HepG2 (cell line): ENCODE measurements at regions not wholly inside any gene's neighbourhood (a gene's known extent, or its start where the extent isn't known, plus 50 kb on each side); places are given as distances from the start of the nearest gene placed in this dataset.

ENCODE experiments used
- ATAC-seq: fragments of 200-7000 bp; cut with Tn5 transposase; 3 replicates; pipeline ENCODE4 v1.9.1; 2020; ENCODE audit warnings: mild to moderate bottlenecking, moderate library complexity
- BruUV-seq: library from RNA; stranded (reverse); fragments of 400-500 nt; replicated peaks from 2 replicates; lab custom pipeline; 2021; lab: Mats Ljungman, UMichigan
- CTCF ChIA-PET: fragments of 300-600 bp; formaldehyde crosslinking; extraction: SDS; loops from one replicate; lab custom pipeline; 2021; ENCODE audit warnings: low total read pairs, inconsistent platforms, low intra/inter-chr PET ratio; lab: Yijun Ruan, JAX
- POLR2A ChIA-PET: fragments of 350-600 bp; sonication (Branson Sonifier 250); formaldehyde crosslinking; loops from one replicate; lab custom pipeline; 2020; ENCODE audit warnings: antibody characterized with exemption, inconsistent platforms; lab: Yijun Ruan, JAX
- DNase-seq: peaks from one replicate; pipeline ENCODE4 v3.0.0-alpha.2; 2015; ENCODE audit warnings: low spot score
- FAIRE-seq: peaks from 3 replicates; lab custom pipeline; 2011; peaks lifted over from hg19 to GRCh38; lab: Jason Lieb, UNC
- H2AFZ ChIP-seq: one replicate; pipeline ENCODE4 v1.6.1; 2011; ENCODE audit warnings: low read length, inconsistent platforms
- H3K27ac ChIP-seq: fragments of 300-600 bp; 3 replicates; pipeline ENCODE4 v1.8.0; 2011; ENCODE audit warnings: mixed run types, mild to moderate bottlenecking, mixed read lengths, low read length, inconsistent platforms; ENCODE audit not compliant: insufficient read depth; ENCODE audit errors: extremely low read length
- H3K27me3 ChIP-seq, 2 experiments: fragments of 200-600 bp in 1 of 2; 2 replicates in 1 of 2; 3 replicates in 1 of 2; pipeline versions ENCODE4 v1.6.0 to v1.8.0; 2011; ENCODE audit warnings: low read length in 2 of 2, mild to moderate bottlenecking in 2 of 2, moderate library complexity in 2 of 2, inconsistent platforms in 1 of 2; ENCODE audit not compliant: insufficient read depth in 2 of 2, control insufficient read depth in 1 of 2
- H3K36me3 ChIP-seq, 2 experiments: fragments of 200-600 bp in 1 of 2; replicated peaks in 1 of 2; 2 replicates in 1 of 2; 3 replicates in 1 of 2; pipeline versions ENCODE4 v1.5.1 to v1.8.0; 2011; ENCODE audit warnings: low read length in 2 of 2, inconsistent platforms in 1 of 2; ENCODE audit not compliant: insufficient read depth in 2 of 2, control insufficient read depth in 1 of 2
- H3K4me1 ChIP-seq: 2 replicates; pipeline ENCODE4 v1.5.1; 2012; ENCODE audit warnings: low read length, inconsistent platforms; ENCODE audit not compliant: insufficient read depth
- H3K4me2 ChIP-seq: 2 replicates; pipeline ENCODE4 v1.6.0; 2011; ENCODE audit warnings: low read depth, low read length, inconsistent platforms
- H3K4me3 ChIP-seq, 3 experiments: fragments of 200-600 bp in 1 of 3; sonication (generic), shearing (Covaris generic) in 1 of 3; replicated peaks in 1 of 3; 2 replicates each; pipeline ENCODE4 v1.5.1; 2011 to 2016; ENCODE audit warnings: low read length in 3 of 3, inconsistent platforms in 2 of 3, low read depth in 2 of 3, mild to moderate bottlenecking in 2 of 3, control low read depth in 1 of 3, mixed read lengths in 1 of 3; ENCODE audit not compliant: insufficient read depth in 1 of 3
- H3K79me2 ChIP-seq: one replicate; pipeline ENCODE4 v1.6.1; 2011; ENCODE audit warnings: low read length, inconsistent platforms; ENCODE audit not compliant: insufficient read depth
- H3K9ac ChIP-seq: 2 replicates; pipeline ENCODE4 v1.6.0; 2011; ENCODE audit warnings: mild to moderate bottlenecking, low read depth, low read length, inconsistent platforms; ENCODE audit not compliant: insufficient read depth
- H3K9me3 ChIP-seq: 2 replicates; pipeline ENCODE4 v1.5.1; 2012; ENCODE audit warnings: mild to moderate bottlenecking, low read length
- H4K20me1 ChIP-seq: 2 replicates; pipeline ENCODE4 v1.6.0; 2011; ENCODE audit warnings: inconsistent platforms, mild to moderate bottlenecking, low read length, moderate library complexity; ENCODE audit not compliant: insufficient read depth
- CREM ChIP-seq, 2 experiments: sonication (generic) in 1 of 2; formaldehyde crosslinking in 1 of 2; IDR thresholded peaks; 2 replicates each; pipeline versions ENCODE4 v1.4.0 to v1.6.1; 2016 to 2020; ENCODE audit warnings: antibody characterized with exemption in 1 of 2, mild to moderate bottlenecking in 1 of 2, missing genetic modification reagents in 1 of 2
- ELF1 ChIP-seq: sonication (generic); formaldehyde crosslinking; IDR thresholded peaks from 2 replicates; pipeline ENCODE4 v1.4.0; 2020; ENCODE audit warnings: missing genetic modification reagents
- HNF4A ChIP-seq: sonication (generic); formaldehyde crosslinking; IDR thresholded peaks from 2 replicates; pipeline ENCODE4 v1.4.0; 2020; ENCODE audit warnings: missing genetic modification reagents
- HNF4G ChIP-seq, 2 experiments: sonication (generic) in 1 of 2; formaldehyde crosslinking in 1 of 2; IDR thresholded peaks; 2 replicates each; pipeline versions ENCODE4 v1.4.0 to v1.6.1; 2011 to 2020; ENCODE audit warnings: borderline replicate concordance in 2 of 2, low read depth in 2 of 2, mild to moderate bottlenecking in 2 of 2, low read length in 1 of 2, missing genetic modification reagents in 1 of 2, moderate library complexity in 1 of 2
- HNRNPL ChIP-seq: fragments of 200-400 bp; formaldehyde crosslinking; IDR thresholded peaks from 2 replicates; pipeline ENCODE4 v1.6.1; 2017; ENCODE audit warnings: mild to moderate bottlenecking, low read depth, low read length
- RXRA ChIP-seq: sonication (generic); formaldehyde crosslinking; IDR thresholded peaks from 2 replicates; pipeline ENCODE4 v1.5.1; 2020; ENCODE audit warnings: missing genetic modification reagents
- ZBTB20 ChIP-seq: sonication (generic); formaldehyde crosslinking; IDR thresholded peaks from 2 replicates; pipeline ENCODE4 v1.8.1; 2023; ENCODE audit warnings: missing genetic modification reagents, low read depth, mild to moderate bottlenecking, borderline replicate concordance
- ZNF562 ChIP-seq: sonication (generic); formaldehyde crosslinking; IDR thresholded peaks from 2 replicates; pipeline ENCODE4 v1.8.0; 2022; ENCODE audit warnings: missing genetic modification reagents, borderline replicate concordance
- WGBS: methylation state at CpG from one replicate; pipeline ENCODE4 v1.1.6; 2017; ENCODE audit warnings: low lambda C conversion rate; 5-methylcytosine and 5-hydroxymethylcytosine counted together
- in situ Hi-C: cut with HindIII; loops from 2 replicates; pipeline ENCODE4 v1.10.0; 2017; ENCODE audit warnings: low pct_unique_long_range_greater_than_20kb; ENCODE audit not compliant: extremely low pct_ligation_motif_present
- intact Hi-C: fragments of 100-400 bp; cut with micrococcal nuclease; formaldehyde crosslinking; loops from one replicate; pipeline ENCODE4 v1.10.0; 2022; ENCODE audit not compliant: unreplicated experiment
- TF ChIP-seq, protein P1 (sequence below): sonication (generic); formaldehyde crosslinking; IDR thresholded peaks from 2 replicates; pipeline ENCODE4 v1.8.1; 2023; ENCODE audit warnings: missing genetic modification reagents, mild to moderate bottlenecking, borderline replicate concordance
- TF ChIP-seq, protein P2 (sequence below): IDR thresholded peaks from 2 replicates; pipeline ENCODE4 v1.6.1; 2016; ENCODE audit warnings: missing biosample characterization, missing genetic modification reagents, low read depth
- TF ChIP-seq, protein P3 (sequence below): sonication (generic); formaldehyde crosslinking; conservative IDR thresholded peaks from 2 replicates; pipeline ENCODE4 v1.4.0; 2020; ENCODE audit warnings: mild to moderate bottlenecking, missing genetic modification reagents, moderate library complexity

GRCh38 chr9:117470902-117471301 lies 56.0 kb upstream of the ASTN2 start:
- FAIRE-seq (no peak), DNase-seq (no peak), ATAC-seq (no peak)
- no peak overlapping the region for H3K27ac ChIP-seq
- no peaks in the 10 kb centered on the region; the same call in 1 of the 2 replicates for H4K20me1 ChIP-seq
- CTCF ChIA-PET, result no interaction called here
- H3K4me2 ChIP-seq, result no peak overlapping the region
- no TSS peak for BruUV-seq
- H3K4me1 ChIP-seq, result peaks cover 14% of the 10 kb centered on the region
- POLR2A ChIA-PET, result no interaction called here
- H3K79me2 ChIP-seq, result no peaks in the 10 kb centered on the region
- H2AFZ ChIP-seq, result no peak overlapping the region
- no peaks in the 10 kb centered on the region for H3K36me3 ChIP-seq
- no peaks in the 10 kb centered on the region for H3K27me3 ChIP-seq
- no peak overlapping the region for H3K9ac ChIP-seq
- no peak overlapping the region for H3K4me3 ChIP-seq
- 4% methylated on average over 2 of the region's 2 CpGs for WGBS
- no peaks in the 10 kb centered on the region for H3K9me3 ChIP-seq
- intact Hi-C loops (no loop called here), in situ Hi-C loops (no loop called here)
- no peak for TF ChIP-seq HNRNPL
- TF ChIP-seq ZNF562 (CRISPR knock-in tag), result no peak
- TF ChIP-seq, protein P1, sequence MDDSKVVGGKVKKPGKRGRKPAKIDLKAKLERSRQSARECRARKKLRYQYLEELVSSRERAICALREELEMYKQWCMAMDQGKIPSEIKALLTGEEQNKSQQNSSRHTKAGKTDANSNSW (CRISPR knock-in tag), result no peak
- TF ChIP-seq CREM (IDR thresholded peaks at IDR 0.05), result no peak
- no peak for TF ChIP-seq CREM (CRISPR knock-in tag; IDR thresholded peaks at IDR 0.05)

- no peak overlapping the region for H3K4me3 ChIP-seq
- no peaks in the 10 kb centered on the region for H3K9me3 ChIP-seq
- FAIRE-seq (no peak), ATAC-seq (peak; percentile 79), DNase-seq (no peak)
- WGBS, result 7% methylated on average over 1 of the region's 1 CpG
- H3K27me3 ChIP-seq, result no peaks in the 10 kb centered on the region
- no peak overlapping the region for H3K9ac ChIP-seq
- no peaks in the 10 kb centered on the region; the same call in 1 of the 2 replicates for H4K20me1 ChIP-seq
- BruUV-seq, result no TSS peak
- H3K4me1 ChIP-seq, result peaks cover 14% of the 10 kb centered on the region
- intact Hi-C loops (no loop called here), in situ Hi-C loops (no loop called here)
- no peak overlapping the region for H2AFZ ChIP-seq
- H3K27ac ChIP-seq, result no peak overlapping the region
- CTCF ChIA-PET, result no interaction called here
- no peaks in the 10 kb centered on the region for H3K79me2 ChIP-seq
- H3K36me3 ChIP-seq, result no peaks in the 10 kb centered on the region
- POLR2A ChIA-PET, result no interaction called here
- H3K4me2 ChIP-seq, result no peak overlapping the region
- TF ChIP-seq, protein P2, sequence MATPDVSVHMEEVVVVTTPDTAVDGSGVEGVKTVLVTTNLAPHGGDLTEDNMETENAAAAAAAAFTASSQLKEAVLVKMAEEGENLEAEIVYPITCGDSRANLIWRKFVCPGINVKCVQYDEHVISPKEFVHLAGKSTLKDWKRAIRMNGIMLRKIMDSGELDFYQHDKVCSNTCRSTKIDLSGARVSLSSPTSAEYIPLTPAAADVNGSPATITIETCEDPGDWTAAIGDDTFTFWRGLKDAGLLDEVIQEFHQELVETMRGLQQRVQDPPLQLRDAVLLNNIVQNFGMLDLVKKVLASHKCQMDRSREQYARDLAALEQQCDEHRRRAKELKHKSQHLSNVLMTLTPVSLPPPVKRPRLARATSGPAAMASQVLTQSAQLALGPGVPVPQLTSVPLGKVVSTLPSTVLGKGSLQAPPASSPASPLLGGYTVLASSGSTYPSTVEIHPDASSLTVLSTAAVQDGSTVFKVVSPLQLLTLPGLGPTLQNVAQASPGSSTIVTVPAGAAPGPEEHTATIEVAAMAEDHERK (CRISPR knock-in tag), result no peak
- peak; percentile 70; the same call in 1 of the 2 replicates for TF ChIP-seq ZBTB20 (CRISPR knock-in tag)
- TF ChIP-seq RXRA (CRISPR knock-in tag), result no peak
- 0 out of 2 replicates have a peak, but pooled peaks have one; percentile 8 for TF ChIP-seq HNF4G (IDR thresholded peaks at IDR 0.05; ENCODE audit: borderline replicate concordance, low read depth, low read length)
- no peak for TF ChIP-seq HNF4G (CRISPR knock-in tag; IDR thresholded peaks at IDR 0.05; ENCODE audit: borderline replicate concordance, low read depth)
- TF ChIP-seq HNF4A (CRISPR knock-in tag), result peak; percentile 45
- TF ChIP-seq, protein P3, sequence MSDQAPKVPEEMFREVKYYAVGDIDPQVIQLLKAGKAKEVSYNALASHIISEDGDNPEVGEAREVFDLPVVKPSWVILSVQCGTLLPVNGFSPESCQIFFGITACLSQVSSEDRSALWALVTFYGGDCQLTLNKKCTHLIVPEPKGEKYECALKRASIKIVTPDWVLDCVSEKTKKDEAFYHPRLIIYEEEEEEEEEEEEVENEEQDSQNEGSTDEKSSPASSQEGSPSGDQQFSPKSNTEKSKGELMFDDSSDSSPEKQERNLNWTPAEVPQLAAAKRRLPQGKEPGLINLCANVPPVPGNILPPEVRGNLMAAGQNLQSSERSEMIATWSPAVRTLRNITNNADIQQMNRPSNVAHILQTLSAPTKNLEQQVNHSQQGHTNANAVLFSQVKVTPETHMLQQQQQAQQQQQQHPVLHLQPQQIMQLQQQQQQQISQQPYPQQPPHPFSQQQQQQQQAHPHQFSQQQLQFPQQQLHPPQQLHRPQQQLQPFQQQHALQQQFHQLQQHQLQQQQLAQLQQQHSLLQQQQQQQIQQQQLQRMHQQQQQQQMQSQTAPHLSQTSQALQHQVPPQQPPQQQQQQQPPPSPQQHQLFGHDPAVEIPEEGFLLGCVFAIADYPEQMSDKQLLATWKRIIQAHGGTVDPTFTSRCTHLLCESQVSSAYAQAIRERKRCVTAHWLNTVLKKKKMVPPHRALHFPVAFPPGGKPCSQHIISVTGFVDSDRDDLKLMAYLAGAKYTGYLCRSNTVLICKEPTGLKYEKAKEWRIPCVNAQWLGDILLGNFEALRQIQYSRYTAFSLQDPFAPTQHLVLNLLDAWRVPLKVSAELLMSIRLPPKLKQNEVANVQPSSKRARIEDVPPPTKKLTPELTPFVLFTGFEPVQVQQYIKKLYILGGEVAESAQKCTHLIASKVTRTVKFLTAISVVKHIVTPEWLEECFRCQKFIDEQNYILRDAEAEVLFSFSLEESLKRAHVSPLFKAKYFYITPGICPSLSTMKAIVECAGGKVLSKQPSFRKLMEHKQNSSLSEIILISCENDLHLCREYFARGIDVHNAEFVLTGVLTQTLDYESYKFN (CRISPR knock-in tag), result peak; percentile 37; the same call in 1 of the 2 replicates
- TF ChIP-seq ELF1 (CRISPR knock-in tag), result no peak
Measured at GRCh38 chr9:117470455-117470854, 55.6 kb upstream of the ASTN2 start.
